Jurkat, Clone E6-1 (cell line): ENCODE measurements at regions not wholly inside any gene's neighbourhood (a gene's known extent, or its start where the extent isn't known, plus 50 kb on each side); places are given as distances from the start of the nearest gene placed in this dataset.
A peak's percentile ranks its signal among the peaks of the same experiment; 100 is the strongest.

Experiments
- DNase-seq: peaks from one replicate; pipeline ENCODE4 v3.0.0-alpha.2; 2011; ENCODE audit warnings: low read depth, low spot score
- H3K4me3 ChIP-seq: 2 replicates; pipeline ENCODE4 v1.5.1; 2011; ENCODE audit warnings: mild to moderate bottlenecking, low read length, control low read depth, moderate library complexity

DNA sequence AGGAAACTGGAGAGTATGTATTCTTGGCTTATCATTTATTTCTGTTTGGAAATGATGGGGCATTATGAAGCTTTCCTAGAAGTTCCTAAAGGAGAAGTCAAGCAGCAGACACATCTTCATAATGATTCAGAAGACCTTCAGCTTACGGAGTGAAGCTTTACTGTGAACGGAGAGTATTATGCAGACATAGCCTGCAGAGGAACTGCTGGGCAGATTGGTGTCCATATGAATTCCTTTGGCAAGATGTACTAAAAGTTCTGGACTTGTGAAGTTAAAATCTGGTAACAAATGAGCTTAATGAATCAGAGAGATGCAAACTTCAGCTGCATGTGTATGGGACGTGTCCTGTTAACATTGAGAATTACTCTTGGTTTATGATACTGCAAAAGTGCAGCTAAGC is 60.1 kb downstream of the NABP1 start:
- DNase-seq = no peak
- no peak overlapping the region for H3K4me3 ChIP-seq

- no peak for DNase-seq
These were observed 60.7 kb downstream of the NABP1 start for GRCh38 chr2:191738667-191739066.

DNA sequence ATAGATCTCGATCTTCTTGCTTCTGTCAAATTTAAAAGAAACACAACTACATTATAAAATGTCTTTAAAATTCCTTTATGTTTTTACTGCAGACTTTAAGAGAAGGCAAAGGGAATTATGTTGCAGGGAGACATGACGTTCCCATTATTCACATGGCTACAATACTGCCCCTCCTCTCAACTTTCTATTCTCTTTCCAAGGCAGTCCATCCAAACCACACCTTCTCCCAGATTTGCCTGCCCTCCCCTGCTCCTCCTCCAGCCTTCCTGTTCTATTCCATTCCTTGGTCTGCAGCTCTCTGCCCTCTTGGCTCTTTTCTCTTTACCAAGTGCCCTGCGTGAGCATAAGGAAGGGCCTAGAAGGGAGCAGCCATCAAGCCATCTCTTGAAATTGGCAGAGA is 61.3 kb downstream of the NABP1 start:
- no peak overlapping the region for H3K4me3 ChIP-seq
- no peak for DNase-seq

More at GRCh38 chr2:191738667-191739066, 60.7 kb downstream of the NABP1 start:
- H3K4me3 ChIP-seq = no peak overlapping the region

DNA sequence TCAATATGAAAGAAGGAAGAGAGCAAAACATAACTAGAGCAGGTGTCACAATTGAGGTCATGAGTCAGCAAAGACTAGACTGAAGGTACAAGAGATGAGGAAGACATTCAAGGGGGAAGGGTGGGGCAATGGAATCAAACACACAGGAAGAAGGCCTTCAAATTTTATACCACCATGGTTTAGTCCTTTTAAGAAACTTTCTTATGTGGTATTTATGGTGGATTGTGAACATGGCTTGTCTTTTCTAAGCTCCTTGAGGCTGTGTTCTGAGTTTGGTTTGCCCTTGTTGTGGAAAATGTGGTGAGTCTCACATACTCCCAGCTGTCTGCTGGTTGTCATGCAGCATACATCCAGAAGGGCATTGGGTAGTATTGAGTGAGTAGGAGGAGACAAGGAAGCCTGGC is 62.1 kb downstream of the NABP1 start:
- DNase-seq = peak; percentile 99
- no peak overlapping the region for H3K4me3 ChIP-seq

GRCh38 chr2:191740759-191741158 is 62.8 kb downstream of the NABP1 start:
- H3K4me3 ChIP-seq = no peak overlapping the region
- DNase-seq = no peak

DNA sequence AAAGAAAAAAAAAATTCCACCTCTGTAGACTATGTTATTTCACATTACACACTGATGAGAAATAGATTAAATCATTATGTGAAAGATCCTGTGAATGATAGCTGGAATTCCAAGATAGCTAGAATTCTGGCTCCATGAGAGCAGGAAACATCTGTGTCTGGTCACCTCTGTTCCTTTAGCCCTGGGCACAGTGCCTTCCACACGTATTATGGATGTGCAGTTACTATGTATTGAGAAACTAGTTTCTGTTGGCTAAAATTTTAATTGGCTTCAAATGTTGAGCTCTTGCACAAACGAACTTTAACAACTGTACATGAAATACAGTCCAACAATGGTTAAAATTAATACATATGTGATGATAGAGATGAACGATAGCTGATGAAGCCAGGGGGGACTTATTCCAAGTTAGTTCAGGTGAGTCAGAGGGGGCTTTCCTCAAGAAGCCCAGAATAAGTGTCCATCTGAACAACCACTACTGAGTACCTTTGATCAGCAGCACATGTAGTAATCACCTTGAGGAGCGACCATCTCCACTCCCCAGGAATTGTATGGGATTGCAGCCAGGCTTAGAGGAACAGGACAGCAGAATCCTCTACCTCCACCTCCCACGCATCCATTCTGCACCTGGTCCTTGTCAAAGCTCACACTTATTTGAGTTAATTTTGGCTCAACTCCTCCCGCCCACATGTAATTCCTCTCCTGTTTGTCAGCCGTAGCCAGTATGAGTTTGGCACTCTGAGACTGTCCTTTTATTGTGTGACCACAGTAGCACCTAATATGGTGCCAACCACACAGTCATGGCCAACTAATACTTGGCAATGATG is 68.6 kb downstream of the NABP1 start:
- no peak overlapping the region for H3K4me3 ChIP-seq
- no peak for DNase-seq

DNA sequence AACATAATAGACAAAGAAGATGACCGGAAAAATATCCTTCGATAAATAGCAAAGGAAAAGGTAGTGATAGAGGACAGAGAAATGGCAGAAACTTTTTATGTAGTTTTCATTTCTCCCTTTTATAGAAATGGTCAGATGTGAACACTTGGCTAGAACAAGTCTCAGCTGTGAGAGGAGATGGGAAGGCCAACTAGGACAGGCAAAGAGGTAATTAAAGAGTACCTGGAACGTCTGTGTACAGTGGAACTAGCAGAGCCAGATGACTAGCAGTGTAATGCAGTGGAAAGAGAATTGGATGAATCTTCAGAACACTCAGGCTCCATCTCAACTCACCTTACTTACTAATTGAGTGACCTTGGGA is 69.2 kb downstream of the NABP1 start:
- no peak for DNase-seq
- H3K4me3 ChIP-seq = no peak overlapping the region

GRCh38 chr2:191748059-191748461 is 70.1 kb downstream of the NABP1 start:
- DNase-seq = no peak
- H3K4me3 ChIP-seq = no peak overlapping the region

DNA sequence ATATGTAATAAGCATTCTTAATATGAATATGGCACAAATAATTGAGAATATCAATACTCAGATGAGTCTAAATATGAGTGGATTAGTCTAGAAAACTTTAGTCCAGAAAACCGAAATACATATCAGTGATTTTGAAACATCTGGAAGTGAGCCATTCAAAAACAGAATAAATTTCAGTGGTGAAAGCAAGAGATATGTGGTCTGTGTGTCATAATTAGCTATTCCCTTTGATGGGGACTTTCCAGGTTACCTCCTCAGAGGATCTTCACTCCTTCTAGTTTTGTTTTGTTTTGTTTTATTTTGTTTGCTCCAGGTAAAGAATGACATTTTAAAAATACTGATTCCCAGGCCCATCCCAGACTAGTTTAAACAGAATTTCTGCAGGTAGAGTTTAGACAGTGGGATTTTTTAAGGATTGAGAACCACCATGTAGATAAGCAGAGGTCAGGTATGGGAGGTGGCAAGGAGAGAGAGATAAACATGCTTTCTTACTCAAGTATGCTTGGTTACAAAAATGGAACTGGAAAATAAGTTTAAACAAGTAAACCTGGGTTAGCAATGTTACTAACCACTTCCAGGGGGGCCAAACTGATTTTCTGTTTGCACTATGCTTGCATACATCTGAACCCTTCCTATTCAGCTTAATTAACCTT is 70.7 kb downstream of the NABP1 start:
- no peak for DNase-seq
- H3K4me3 ChIP-seq = no peak overlapping the region

- no peak overlapping the region for H3K4me3 ChIP-seq
- no peak for DNase-seq
These were observed 71.2 kb downstream of the NABP1 start for GRCh38 chr2:191749181-191749540.

DNA sequence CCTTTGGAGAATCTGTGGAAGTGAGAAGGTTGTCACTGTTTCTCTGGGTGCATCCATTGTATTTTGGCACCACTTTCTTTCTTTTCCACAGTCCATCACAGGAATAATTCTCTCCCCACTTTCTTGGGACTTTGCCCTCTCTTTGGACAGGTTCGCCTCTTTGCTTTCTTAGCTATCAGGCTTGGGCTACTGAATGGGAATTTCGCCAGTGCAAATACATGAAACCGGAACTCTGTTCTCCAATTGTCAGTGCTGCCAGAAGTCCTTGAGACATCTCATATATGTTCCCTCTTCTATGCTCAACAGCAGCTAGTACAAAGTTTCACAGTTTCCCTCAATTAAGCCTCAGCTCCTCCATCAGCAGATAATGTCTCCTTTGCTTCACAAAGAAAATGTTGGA is 76.2 kb downstream of the NABP1 start:
- no peak overlapping the region for H3K4me3 ChIP-seq
- DNase-seq = no peak

DNA sequence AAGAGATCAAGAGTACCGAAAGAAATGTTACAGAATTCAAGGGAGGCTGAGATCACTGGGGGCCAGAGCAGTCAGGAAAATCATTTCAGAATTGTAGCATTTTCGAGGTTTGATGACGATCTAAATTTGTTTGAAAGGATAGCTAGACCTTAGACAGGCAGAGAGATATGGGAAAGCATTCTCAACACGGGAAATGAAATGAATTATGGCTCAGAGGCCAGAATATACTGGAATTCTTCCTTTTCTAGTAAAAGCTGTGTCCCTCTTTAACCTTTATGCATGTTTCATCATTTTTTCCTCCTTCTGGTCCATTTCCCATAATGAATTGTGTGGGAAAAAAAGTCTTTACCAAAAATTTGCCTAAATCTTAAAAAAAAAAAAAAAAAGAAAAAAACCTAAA is 78.8 kb downstream of the NABP1 start:
- DNase-seq = no peak
- no peak overlapping the region for H3K4me3 ChIP-seq

DNA sequence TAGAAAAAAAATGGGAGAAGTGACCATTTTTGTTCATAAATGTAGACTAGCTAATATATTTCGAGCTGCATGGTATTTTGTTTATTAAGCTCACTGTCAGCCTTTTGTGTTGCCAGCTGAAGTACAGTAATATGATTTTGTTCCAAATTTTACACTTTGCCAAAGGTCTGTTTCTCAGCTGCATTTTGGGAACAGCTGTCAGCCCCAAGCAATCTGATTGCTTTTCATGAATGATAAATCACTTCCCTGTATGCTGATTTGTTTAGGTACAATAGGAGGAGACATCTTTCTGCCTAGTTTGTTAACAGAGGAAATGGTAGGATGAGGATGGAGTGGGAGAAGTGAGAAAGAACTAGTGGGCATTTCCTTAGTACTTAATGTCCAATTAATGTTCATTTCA is 79.3 kb downstream of the NABP1 start:
- H3K4me3 ChIP-seq = no peak overlapping the region
- no peak for DNase-seq

- DNase-seq = peak; percentile 23
- H3K4me3 ChIP-seq = no peak overlapping the region
These were observed 80.9 kb downstream of the NABP1 start for GRCh38 chr2:191758518-191759507.

DNA sequence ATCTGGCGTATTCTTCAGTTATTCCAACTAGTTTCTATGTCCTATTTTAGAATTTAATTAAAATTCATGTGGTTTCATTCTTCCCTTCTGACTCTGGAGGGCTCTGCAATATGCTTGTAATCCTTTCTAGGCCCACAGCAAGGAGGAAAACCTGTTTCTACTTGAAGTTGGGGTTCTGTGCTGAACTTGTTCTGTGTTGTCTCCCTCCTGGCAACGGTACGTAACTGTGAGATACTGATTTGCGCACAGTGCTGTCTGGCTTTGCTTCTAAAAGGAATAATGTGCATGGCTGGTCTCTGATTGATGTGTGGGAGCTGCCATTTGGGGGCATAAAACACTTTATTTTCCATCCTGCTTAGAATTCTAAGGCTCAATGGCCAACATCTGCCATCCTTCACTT is 81.7 kb downstream of the NABP1 start:
- no peak for DNase-seq
- H3K4me3 ChIP-seq = no peak overlapping the region

- no peak for DNase-seq
- no peak overlapping the region for H3K4me3 ChIP-seq
These were observed 82.8 kb downstream of the NABP1 start for GRCh38 chr2:191760655-191761262.

GRCh38 chr2:191773136-191773535 is 73.8 kb downstream of the CAVIN2 start:
- no peak for DNase-seq
- H3K4me3 ChIP-seq = no peak overlapping the region

DNA sequence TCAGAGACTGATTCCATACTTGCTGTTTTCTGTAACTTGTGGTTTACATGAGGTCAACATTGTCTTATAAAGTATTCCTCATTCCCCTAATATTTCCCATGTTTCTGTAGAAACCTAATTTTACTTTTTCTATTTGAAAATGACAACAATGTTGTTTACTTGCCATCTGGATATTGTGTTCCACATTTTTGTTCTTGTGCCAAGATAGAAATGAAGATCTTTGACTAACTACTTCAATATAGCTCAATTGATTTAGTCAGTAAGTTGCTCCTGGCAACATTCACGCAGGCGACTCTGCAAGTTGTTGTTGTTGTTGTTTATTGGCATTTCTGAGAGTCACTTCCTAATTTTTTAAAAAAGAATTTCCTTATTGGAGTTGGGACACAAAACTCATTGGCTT is 69.5 kb downstream of the CAVIN2 start:
- no peak overlapping the region for H3K4me3 ChIP-seq
- DNase-seq = no peak

- no peak overlapping the region for H3K4me3 ChIP-seq
These were observed 68.8 kb downstream of the CAVIN2 start for GRCh38 chr2:191778041-191778440.

More at GRCh38 chr2:191778041-191778440, 68.8 kb downstream of the CAVIN2 start:
- DNase-seq = no peak
